Heart right ventricle (tissue), 16 donors: ENCODE measurements at regions not wholly inside any gene's neighbourhood (a gene's known extent, or its start where the extent isn't known, plus 50 kb on each side); places are given as distances from the start of the nearest gene placed in this dataset.

Source experiments
- ATAC-seq, 8 donors: fragments of 200-7000 bp; cut with Tn5 transposase; one replicate each; pipeline ENCODE4 v1.9.1; 2020; ENCODE audit warnings: mild to moderate bottlenecking in 8 of 8, moderate library complexity in 8 of 8, moderate number of reproducible peaks in 1 of 8
- DNase-seq, 2 donors: peaks; one replicate each; pipeline ENCODE4 v3.0.0-alpha.2; 2020
- H3K27ac ChIP-seq, 10 donors: fragments of 200-600 bp; sonication (generic) in 2 of 10; one replicate each; pipeline versions ENCODE4 v1.5.0 to v1.8.0; 2020 to 2022; ENCODE audit warnings: mild to moderate bottlenecking in 3 of 10
- H3K27me3 ChIP-seq, 7 donors: fragments of 200-600 bp; one replicate each; pipeline ENCODE4 v1.8.0; 2021 to 2022; ENCODE audit warnings: mild to moderate bottlenecking in 2 of 7
- H3K36me3 ChIP-seq, 9 donors: fragments of 200-600 bp; sonication (generic) in 1 of 9; one replicate each; pipeline versions ENCODE4 v1.5.0 to v1.8.0; 2020 to 2022; ENCODE audit warnings: mild to moderate bottlenecking in 2 of 9
- H3K4me1 ChIP-seq, 9 donors: fragments of 200-600 bp; sonication (generic) in 1 of 9; one replicate each; pipeline versions ENCODE4 v1.5.0 to v1.8.0; 2020 to 2022; ENCODE audit warnings: mild to moderate bottlenecking in 4 of 9
- H3K4me3 ChIP-seq, 10 donors: fragments of 200-600 bp; sonication (generic) in 2 of 10; one replicate each; pipeline versions ENCODE4 v1.5.0 to v1.8.0; 2020 to 2022; ENCODE audit warnings: mild to moderate bottlenecking in 7 of 10, moderate library complexity in 2 of 10
- H3K9me3 ChIP-seq, 11 donors: fragments of 200-600 bp in 10 of 11; sonication (generic) in 2 of 11; one replicate each; pipeline versions ENCODE4 v1.5.0 to v1.8.0; 2013 to 2022; ENCODE audit warnings: mild to moderate bottlenecking in 2 of 11, control low read depth in 1 of 11, moderate library complexity in 1 of 11
- CTCF ChIP-seq, 9 donors: fragments of 200-600 bp; sonication (generic) in 2 of 9; IDR thresholded peaks; one replicate each; pipeline versions ENCODE4 v1.5.0 to v1.8.0; 2021 to 2022; ENCODE audit warnings: antibody characterized with exemption in 9 of 9, mild to moderate bottlenecking in 5 of 9, moderate library complexity in 1 of 9
- WGBS, 2 donors: extraction: QIAGEN DNeasy Blood & Tissue Kit; methylation state at CpG; one replicate each; pipeline ENCODE4 v1.1.7; 2013; ENCODE audit warnings: inconsistent platforms in 1 of 2; 5-methylcytosine and 5-hydroxymethylcytosine counted together
- intact Hi-C, 10 donors: fragments of 100-400 bp; cut with DNase I; formaldehyde crosslinking; loops; one replicate each; pipeline versions ENCODE4 v1.11.1 to v1.14.2; 2022
- donor health status: Arrhythmogenic right ventricular cardiomyopathy.
- donor health status: ischemic (EF 13 %, LVEDD 7.1; RV severe dilation, severe dysfunction).
- donor health status: healthy with polysubstance abuse.
- donor health status: DM: no; HTN: yes; CAD: no.
- donor health status: DM: no; HTN: no; CAD: no.
- donor health status: ischemic (EF 25% LVEDD 6.9; RV normal size, moderate dysfunction).
- donor health status: ischemic (EF 25% LVEDD 5.7; RV mildly dilated, moderate dysfunction).
- donor health status: healthy.
- donor health status: DM: yes; HTN: yes; CAD: no.
- donor health status: Ischemic cardiomyopathy.
- donor health status: ischemic (EF 35%, LVEDD 5.7; RV mildly dilated, moderate dysfunction).
- donor health status: nonischemic (EF 11% LVEDD 7.7; RV severe dilation, severe dysfunction).
- donor health status: DM: yes; HTN: yes; CAD: no.
- donor health status: PGD.
- donor health status: ischemic (EF 29% LVEDD 5.4; RV normal size, mild dysfunction).
- donor health status: nonischemic (EF 23%, LVEDD 6.1; RV moderate dilation, normal function).

- no peak for DNase-seq
Observed at GRCh38 chr6:119647309-119647708, 297.7 kb upstream of the MAN1A1 start.

DNA sequence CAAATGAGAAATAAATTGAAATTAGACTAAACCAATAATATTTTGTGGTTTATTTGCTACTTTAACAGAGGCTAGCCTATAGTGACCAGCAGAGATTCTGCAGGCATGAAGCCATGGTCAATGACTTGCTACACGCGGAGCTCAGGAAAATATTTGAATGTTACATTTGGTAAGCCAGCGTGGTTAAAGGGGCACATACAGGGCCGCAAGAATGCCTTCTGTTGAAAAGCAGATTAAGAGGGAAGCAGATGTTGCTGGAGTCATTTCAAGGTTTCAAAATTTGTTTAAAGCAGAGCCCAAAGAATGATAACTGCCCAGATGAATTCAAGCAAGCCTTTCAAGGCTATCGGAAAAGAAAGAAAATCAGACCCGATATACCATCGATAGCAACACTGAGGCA lies 294.3 kb upstream of the MAN1A1 start:
- Histone ChIP-seq H3K36me3 (no peaks in the 10 kb centered on the region), H3K27ac (no peak overlapping the region), H3K4me1 (no peaks in the 10 kb centered on the region), H3K27me3 (no peaks in the 10 kb centered on the region), H3K4me3 (no peak overlapping the region), H3K9me3 (no peaks in the 10 kb centered on the region)
- 89 to 95% methylated on average over 7 of the region's 7 CpGs for WGBS, 2 donors
- intact Hi-C loops = no loop called here
- no peak for TF ChIP-seq CTCF (IDR thresholded peaks at IDR 0.05)
- DNase-seq (no peak), ATAC-seq (no peak)

More at GRCh38 chr6:119647309-119647708, 297.7 kb upstream of the MAN1A1 start:
- intact Hi-C loops = no loop called here
- Histone ChIP-seq H3K4me1 (no peaks in the 10 kb centered on the region), H3K9me3 (no peaks in the 10 kb centered on the region), H3K36me3 (no peaks in the 10 kb centered on the region), H3K27ac (no peak overlapping the region), H3K4me3 (no peak overlapping the region), H3K27me3 (no peaks in the 10 kb centered on the region)
- no peak for ATAC-seq
- 59 to 70% methylated on average over 2 of the region's 2 CpGs for WGBS, 2 donors
- no peak for TF ChIP-seq CTCF (IDR thresholded peaks at IDR 0.05)

GRCh38 chr6:119637768-119638167 lies 288.2 kb upstream of the MAN1A1 start:
- DNase-seq = no peak
- no peaks in the 10 kb centered on the region for H3K4me1 ChIP-seq
- intact Hi-C loops = no loop called here
- no peak for TF ChIP-seq CTCF (IDR thresholded peaks at IDR 0.05)
- H3K27ac ChIP-seq = no peak overlapping the region
- no peak overlapping the region for H3K4me3 ChIP-seq
- WGBS, 2 donors = 62 to 67% methylated on average over 3 of the region's 3 CpGs
- no peaks in the 10 kb centered on the region for H3K27me3 ChIP-seq
- no peaks in the 10 kb centered on the region for H3K36me3 ChIP-seq
- H3K9me3 ChIP-seq = peaks cover 0 to 21% (median 0%) of the 10 kb centered on the region in 11 donors
- no peak for ATAC-seq

DNA sequence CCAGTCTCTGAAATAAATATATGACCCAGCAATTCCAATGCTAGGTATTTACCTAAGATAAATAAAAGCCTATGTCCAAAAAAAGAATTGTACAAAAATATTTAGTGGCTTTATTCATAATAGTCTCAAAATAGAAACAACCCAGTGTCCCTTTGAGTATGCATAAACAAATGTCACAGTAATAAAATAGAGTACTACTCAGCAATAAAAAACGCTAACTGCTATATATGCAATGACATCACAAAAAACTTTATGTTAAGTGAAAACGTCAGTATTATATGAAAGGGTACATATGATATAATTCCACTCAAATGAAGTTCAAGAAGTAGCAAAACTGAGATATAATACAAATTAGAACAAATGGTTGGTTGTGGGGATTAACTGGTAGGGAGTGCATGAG lies 286.5 kb upstream of the MAN1A1 start:
- Histone ChIP-seq H3K4me1 (no peaks in the 10 kb centered on the region), H3K9me3 (peaks cover 0 to 30% (median 0%) of the 10 kb centered on the region in 11 donors), H3K4me3 (no peak overlapping the region), H3K27ac (no peak overlapping the region), H3K27me3 (no peaks in the 10 kb centered on the region), H3K36me3 (no peaks in the 10 kb centered on the region)
- no peak for ATAC-seq
- DNase-seq = no peak
- TF ChIP-seq CTCF (IDR thresholded peaks at IDR 0.05) = no peak
- intact Hi-C loops = no loop called here
- 89% methylated on average over 2 of the region's 2 CpGs for whole genome bisulfite sequencing, 2 donors

DNA sequence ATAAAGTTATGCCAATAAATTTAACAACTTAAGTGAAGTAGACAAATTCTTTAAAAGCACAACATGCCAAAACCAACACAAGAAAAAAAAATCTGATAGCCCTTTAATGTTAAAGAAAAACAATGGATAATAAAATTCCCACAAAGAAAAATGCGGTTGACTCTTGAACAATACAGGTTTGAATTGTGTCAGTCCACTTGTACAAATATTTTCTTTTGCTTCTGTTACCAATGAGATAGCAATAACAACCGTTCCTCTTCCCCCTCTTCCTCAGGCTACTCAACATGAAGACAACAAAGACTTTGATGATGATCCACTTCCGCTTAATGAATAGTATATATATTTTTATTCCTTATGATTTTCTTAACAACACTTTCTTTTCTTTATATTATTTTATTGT lies 283.9 kb upstream of the MAN1A1 start:
- intact Hi-C loops = no loop called here
- ATAC-seq = no peak
- H3K4me1 ChIP-seq = no peaks in the 10 kb centered on the region
- 68 to 82% methylated on average over 3 of the region's 3 CpGs for WGBS, 2 donors
- H3K4me3 ChIP-seq = no peak overlapping the region
- no peak for TF ChIP-seq CTCF (IDR thresholded peaks at IDR 0.05)
- no peak for DNase-seq
- H3K9me3 ChIP-seq = peaks cover 0 to 34% (median 0%) of the 10 kb centered on the region in 11 donors
- no peak overlapping the region for H3K27ac ChIP-seq
- H3K27me3 ChIP-seq = no peaks in the 10 kb centered on the region
- H3K36me3 ChIP-seq = no peaks in the 10 kb centered on the region
